CD4-positive, alpha-beta memory T cell (primary cell): ENCODE measurements at regions not wholly inside any gene's neighbourhood (a gene's known extent, or its start where the extent isn't known, plus 50 kb on each side); places are given as distances from the start of the nearest gene placed in this dataset.

Source experiments
- CTCF ChIA-PET: fragments of 350-600 bp; sonication (Branson Sonifier 250); formaldehyde crosslinking; loops from one replicate; lab custom pipeline; 2021; ENCODE audit warnings: inconsistent platforms; ENCODE audit not compliant: partially characterized antibody; lab: Charles Lee
- POLR2A ChIA-PET: fragments of 350-600 bp; sonication (Branson Sonifier 250); formaldehyde crosslinking; loops from one replicate; lab custom pipeline; 2021; ENCODE audit not compliant: partially characterized antibody; lab: Charles Lee
- DNase-seq, 5 donors: peaks; one replicate each; pipeline versions ENCODE4 v3.0.0 to v3.0.0-alpha.2; 2020 to 2022; ENCODE audit warnings: mixed read lengths in 1 of 5
- H3K27ac ChIP-seq: one replicate; pipeline ENCODE4 v1.7.0; 2013; ENCODE audit warnings: low read depth, low read length
- H3K27me3 ChIP-seq: 2 replicates; pipeline ENCODE4 v1.7.0; 2013; ENCODE audit warnings: mild to moderate bottlenecking, low read length, moderate library complexity; ENCODE audit not compliant: insufficient read depth
- H3K36me3 ChIP-seq: 2 replicates; pipeline ENCODE4 v1.7.0; 2013; ENCODE audit warnings: mild to moderate bottlenecking, low read length, moderate library complexity; ENCODE audit not compliant: insufficient read depth
- H3K4me1 ChIP-seq: 2 replicates; pipeline ENCODE4 v1.7.0; 2013; ENCODE audit warnings: mild to moderate bottlenecking, low read length, moderate library complexity; ENCODE audit not compliant: insufficient read depth
- H3K4me3 ChIP-seq, 2 donors: one replicate each; pipeline ENCODE4 v1.7.0; 2013; ENCODE audit warnings: low read length in 2 of 2, mild to moderate bottlenecking in 1 of 2
- H3K9me3 ChIP-seq, 2 donors: one replicate each; pipeline ENCODE4 v1.7.0; 2013; ENCODE audit warnings: low read length in 2 of 2, control low read depth in 1 of 2; ENCODE audit not compliant: control insufficient read depth in 1 of 2
- H3K27ac Mint-ChIP-seq, 7 donors: one replicate each; pipeline ENCODE4 v1.8.0; 2020 to 2021; ENCODE audit warnings: mixed read lengths in 7 of 7, mild to moderate bottlenecking in 6 of 7, inconsistent platforms in 3 of 7, moderate library complexity in 3 of 7
- H3K27me3 Mint-ChIP-seq, 2 donors: one replicate each; pipeline ENCODE4 v1.8.0; 2020 to 2021; ENCODE audit warnings: mixed read lengths in 2 of 2
- H3K36me3 Mint-ChIP-seq, 2 donors: one replicate each; pipeline ENCODE4 v1.8.0; 2020 to 2021; ENCODE audit warnings: mixed read lengths in 2 of 2, inconsistent platforms in 1 of 2, mild to moderate bottlenecking in 1 of 2
- H3K4me1 Mint-ChIP-seq, 4 donors: one replicate each; pipeline ENCODE4 v1.8.0; 2020 to 2021; ENCODE audit warnings: mixed read lengths in 4 of 4, mild to moderate bottlenecking in 1 of 4
- H3K4me3 Mint-ChIP-seq, 8 donors: one replicate each; pipeline ENCODE4 v1.8.0; 2020 to 2021; ENCODE audit warnings: mixed read lengths in 8 of 8, mild to moderate bottlenecking in 7 of 8, moderate library complexity in 6 of 8, inconsistent platforms in 3 of 8
- H3K9me3 Mint-ChIP-seq, 8 donors: one replicate each; pipeline ENCODE4 v1.8.0; 2020 to 2021; ENCODE audit warnings: mixed read lengths in 8 of 8, mild to moderate bottlenecking in 5 of 8, inconsistent platforms in 3 of 8, moderate library complexity in 1 of 8
- intact Hi-C: fragments of 100-400 bp; cut with micrococcal nuclease; formaldehyde crosslinking; loops from one replicate; pipeline ENCODE4 v1.15.1; 2023

DNA sequence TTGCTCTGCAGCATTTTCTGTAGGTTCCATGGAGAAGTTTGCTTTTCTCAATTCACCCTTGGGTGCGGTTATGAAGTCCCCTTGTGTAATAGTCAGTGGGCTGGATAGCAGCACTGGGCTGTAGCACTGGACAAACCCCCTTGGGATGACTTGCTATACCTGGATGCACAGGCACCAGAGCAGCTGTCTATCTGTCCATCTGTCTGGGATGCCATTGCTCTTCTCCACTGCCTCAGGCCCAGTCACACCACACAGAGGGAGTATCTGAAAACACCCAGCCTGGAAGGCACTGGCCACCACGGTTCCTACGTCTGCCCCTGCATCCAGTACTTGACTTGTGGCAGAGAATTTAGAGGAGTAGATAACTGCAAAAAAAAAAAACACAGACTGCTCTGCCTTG is 254.5 kb downstream of the TFCP2L1 start:
- no peak overlapping the region for H3K4me3 Mint-ChIP-seq
- Histone ChIP-seq H3K27ac (no peak overlapping the region), H3K9me3 (no peaks in the 10 kb centered on the region), H3K4me1 (no peaks in the 10 kb centered on the region), H3K27me3 (no peaks in the 10 kb centered on the region), H3K4me3 (no peak overlapping the region), H3K36me3 (no peaks in the 10 kb centered on the region)
- H3K9me3 Mint-ChIP-seq, result peaks cover 0 to 8% (median under 1%) of the 10 kb centered on the region in 8 donors
- DNase-seq, result no peak
- CTCF ChIA-PET, result interaction anchor here (0.9 kb wide), 1 partner anchor 47 kb away, joined by 3 read pairs; no protein-coding TSS in a partner anchor
- POLR2A ChIA-PET, result no interaction called here
- no peaks in the 10 kb centered on the region for H3K4me1 Mint-ChIP-seq
- H3K36me3 Mint-ChIP-seq, result no peaks in the 10 kb centered on the region
- H3K27ac Mint-ChIP-seq, result no peak overlapping the region
- peaks cover 2% of the 10 kb centered on the region in 2 donors for H3K27me3 Mint-ChIP-seq
- intact Hi-C loops, result no loop called here

DNA sequence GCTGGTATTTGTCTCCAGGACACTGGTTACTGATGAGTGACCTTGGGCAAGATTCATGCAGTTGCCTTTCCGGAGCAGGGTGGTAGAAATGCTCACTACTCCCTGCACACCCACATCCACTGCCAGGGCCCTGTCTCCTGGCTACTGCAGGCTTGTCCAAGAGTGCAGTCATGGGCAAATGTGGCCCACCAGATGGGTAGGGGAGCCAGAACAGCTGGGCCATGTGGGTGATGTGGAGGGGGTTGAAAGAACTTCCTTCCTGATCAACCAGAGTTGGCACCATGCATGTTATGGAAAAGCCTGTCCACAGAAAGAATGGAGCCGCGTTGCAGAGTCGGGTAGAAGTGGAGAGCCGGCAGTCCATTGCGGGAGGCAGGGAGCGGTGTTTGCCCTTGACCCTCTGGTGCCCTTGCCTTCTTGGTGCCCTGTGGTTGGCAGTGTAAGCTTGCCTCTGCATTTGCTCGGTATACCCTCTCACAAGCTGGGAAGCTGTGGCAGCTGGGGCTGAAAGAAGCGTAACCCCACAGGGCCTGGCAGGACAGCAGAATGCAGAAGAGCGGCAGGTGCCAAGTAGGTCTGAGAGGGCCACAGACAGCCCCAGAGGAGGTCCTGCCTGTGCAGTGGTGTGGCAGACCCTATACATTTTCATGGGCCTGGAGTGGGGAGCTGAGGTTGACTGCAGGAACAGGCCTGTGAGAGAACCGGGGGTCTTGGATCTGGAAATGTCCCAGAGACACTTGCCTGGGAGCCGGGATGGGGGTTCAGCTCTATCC is 253.2 kb downstream of the TFCP2L1 start:
- no peaks in the 10 kb centered on the region for H3K4me1 Mint-ChIP-seq
- Histone ChIP-seq H3K4me3 (no peak overlapping the region), H3K36me3 (no peaks in the 10 kb centered on the region), H3K27me3 (no peaks in the 10 kb centered on the region), H3K4me1 (no peaks in the 10 kb centered on the region), H3K27ac (no peak overlapping the region), H3K9me3 (no peaks in the 10 kb centered on the region)
- H3K27me3 Mint-ChIP-seq, result peaks cover 2% of the 10 kb centered on the region in 2 donors
- DNase-seq, result no peak
- intact Hi-C loops, result no loop called here
- no peak overlapping the region for H3K4me3 Mint-ChIP-seq
- no peaks in the 10 kb centered on the region for H3K36me3 Mint-ChIP-seq
- ChIA-PET CTCF (interaction anchor here (0.9 kb wide), 1 partner anchor 46 kb away, joined by 3 read pairs; no protein-coding TSS in a partner anchor), POLR2A (no interaction called here)
- H3K9me3 Mint-ChIP-seq, result peaks cover 0 to 4% (median 0%) of the 10 kb centered on the region in 8 donors
- H3K27ac Mint-ChIP-seq, result no peak overlapping the region

DNA sequence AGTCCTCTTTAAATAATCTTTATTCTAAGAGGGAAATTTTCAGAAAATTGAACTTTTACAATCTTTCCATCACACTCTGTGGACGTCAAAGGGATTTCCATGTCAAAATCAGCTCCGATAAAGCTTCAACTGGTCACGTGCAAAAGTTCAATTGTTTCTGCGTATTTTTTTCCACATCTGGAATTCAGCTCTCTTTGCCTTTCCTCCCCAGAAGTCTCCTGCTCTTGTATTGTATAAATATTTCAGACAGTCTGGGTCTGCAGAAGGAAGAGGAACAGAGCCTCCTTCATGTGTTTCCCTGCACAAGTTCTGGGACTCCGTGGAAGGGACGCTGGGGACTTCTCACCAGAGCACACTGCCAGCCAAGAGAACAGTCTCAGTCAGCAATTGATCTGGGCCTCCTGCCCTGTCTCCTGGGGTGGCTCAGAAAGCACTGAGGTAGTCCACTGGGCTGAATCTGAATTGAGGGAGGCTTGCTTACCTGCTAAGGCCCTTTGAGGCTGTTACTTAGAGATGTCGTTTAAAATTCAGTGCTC is 251.5 kb downstream of the TFCP2L1 start:
- H3K36me3 Mint-ChIP-seq, result no peaks in the 10 kb centered on the region
- peaks cover 0 to 8% of the 10 kb centered on the region in 2 donors for H3K27me3 Mint-ChIP-seq
- no peak overlapping the region for H3K4me3 ChIP-seq
- no peaks in the 10 kb centered on the region for H3K4me1 Mint-ChIP-seq
- no peak overlapping the region for H3K27ac Mint-ChIP-seq
- H3K27ac ChIP-seq, result no peak overlapping the region
- no peak overlapping the region for H3K4me3 Mint-ChIP-seq
- intact Hi-C loops, result no loop called here
- peaks cover 0 to 7% (median 0%) of the 10 kb centered on the region in 8 donors for H3K9me3 Mint-ChIP-seq
- ChIA-PET POLR2A (no interaction called here), CTCF (no interaction called here)
- no peaks in the 10 kb centered on the region for H3K36me3 ChIP-seq
- DNase-seq, result no peak
- H3K9me3 ChIP-seq, result no peaks in the 10 kb centered on the region
- no peaks in the 10 kb centered on the region for H3K4me1 ChIP-seq
- no peaks in the 10 kb centered on the region for H3K27me3 ChIP-seq

DNA sequence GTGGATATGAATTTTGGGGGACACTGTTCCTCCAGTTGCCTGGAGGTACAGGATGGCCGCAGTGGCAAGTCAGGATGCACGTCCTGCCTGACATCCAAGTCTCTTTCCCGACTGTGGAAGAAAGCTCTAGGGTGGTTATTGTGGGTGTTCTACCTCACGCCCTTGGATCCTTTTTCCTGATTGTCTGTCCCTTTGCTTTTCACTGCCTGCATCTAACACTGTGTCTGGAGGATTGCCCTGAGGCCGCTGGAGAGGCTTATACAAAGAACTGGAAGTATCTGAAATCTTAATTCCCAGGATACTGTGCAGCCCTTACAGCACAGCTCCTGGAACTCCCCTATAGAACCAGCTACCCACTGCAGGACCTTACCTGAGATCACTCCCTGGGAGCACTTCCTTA is 250.5 kb downstream of the TFCP2L1 start:
- ChIA-PET POLR2A (no interaction called here), CTCF (no interaction called here)
- H3K27ac ChIP-seq, result no peak overlapping the region
- no peak overlapping the region for H3K4me3 Mint-ChIP-seq
- H3K4me1 ChIP-seq, result no peaks in the 10 kb centered on the region
- no peaks in the 10 kb centered on the region for H3K9me3 ChIP-seq
- no peaks in the 10 kb centered on the region for H3K27me3 ChIP-seq
- no peak overlapping the region for H3K4me3 ChIP-seq
- peaks cover 0 to 7% (median 0%) of the 10 kb centered on the region in 8 donors for H3K9me3 Mint-ChIP-seq
- H3K36me3 Mint-ChIP-seq, result no peaks in the 10 kb centered on the region
- intact Hi-C loops, result no loop called here
- H3K27me3 Mint-ChIP-seq, result peaks cover 0 to 8% of the 10 kb centered on the region in 2 donors
- no peaks in the 10 kb centered on the region for H3K36me3 ChIP-seq
- DNase-seq, result no peak
- H3K4me1 Mint-ChIP-seq, result no peaks in the 10 kb centered on the region
- no peak overlapping the region for H3K27ac Mint-ChIP-seq

DNA sequence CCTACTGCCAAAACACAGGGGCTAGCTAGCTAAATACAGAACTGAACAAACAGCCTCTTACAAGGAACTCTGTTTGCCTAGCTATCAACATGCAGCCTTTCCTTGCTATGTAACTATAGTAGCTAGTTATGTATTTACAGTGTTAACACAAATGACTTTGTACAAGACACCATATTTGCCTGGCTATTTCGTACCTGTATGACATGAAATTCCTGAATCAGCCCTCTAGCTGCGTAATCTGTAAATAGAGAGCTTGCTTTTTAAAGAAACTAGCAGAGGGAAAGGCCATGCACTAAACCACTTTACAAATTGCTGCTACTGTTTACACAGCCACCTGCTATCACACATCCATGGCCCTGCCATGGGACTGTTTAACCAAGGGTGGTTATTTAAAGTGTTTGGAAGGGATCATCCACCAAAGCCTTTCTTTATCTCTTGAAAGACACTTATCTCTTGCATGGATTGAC is 248.7 kb downstream of the TFCP2L1 start:
- Mint-ChIP-seq H3K27me3 (peaks cover 0 to 8% of the 10 kb centered on the region in 2 donors), H3K4me1 (no peaks in the 10 kb centered on the region), H3K27ac (no peak overlapping the region), H3K9me3 (peaks cover 0 to 4% (median 0%) of the 10 kb centered on the region in 8 donors), H3K4me3 (no peak overlapping the region), H3K36me3 (no peaks in the 10 kb centered on the region)
- intact Hi-C loops, result no loop called here
- CTCF ChIA-PET, result no interaction called here
- Histone ChIP-seq H3K4me3 (no peak overlapping the region), H3K36me3 (no peaks in the 10 kb centered on the region), H3K27me3 (no peaks in the 10 kb centered on the region), H3K9me3 (no peaks in the 10 kb centered on the region), H3K4me1 (no peaks in the 10 kb centered on the region), H3K27ac (no peak overlapping the region)
- no peak for DNase-seq
- POLR2A ChIA-PET, result no interaction called here

DNA sequence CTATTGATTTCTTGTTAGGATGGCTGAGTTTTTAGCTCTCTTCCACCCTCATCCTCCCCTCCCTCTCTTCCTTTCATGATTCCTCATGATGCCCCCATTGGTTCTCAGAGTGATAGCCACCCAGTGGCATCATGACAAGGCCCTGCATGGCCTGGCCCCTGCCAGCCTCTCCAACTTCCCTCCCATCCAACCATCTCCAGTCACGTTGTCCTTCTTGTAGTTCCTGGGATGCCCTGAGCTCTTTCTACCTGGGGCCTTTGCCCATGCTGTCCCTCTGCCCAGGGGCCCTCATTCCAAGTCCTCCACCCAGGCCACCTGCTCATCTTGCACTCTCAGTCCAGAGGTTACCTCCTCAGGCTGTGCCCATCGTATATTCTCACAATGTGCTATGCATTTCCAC is 247.5 kb downstream of the TFCP2L1 start:
- Mint-ChIP-seq H3K36me3 (no peaks in the 10 kb centered on the region), H3K9me3 (peaks cover 0 to 3% (median 0%) of the 10 kb centered on the region in 8 donors), H3K27ac (no peak overlapping the region), H3K4me1 (no peaks in the 10 kb centered on the region), H3K4me3 (no peak overlapping the region), H3K27me3 (peaks cover 2 to 8% of the 10 kb centered on the region in 2 donors)
- H3K4me3 ChIP-seq, result no peak overlapping the region
- H3K9me3 ChIP-seq, result no peaks in the 10 kb centered on the region
- no peak overlapping the region for H3K27ac ChIP-seq
- intact Hi-C loops, result no loop called here
- no peaks in the 10 kb centered on the region for H3K4me1 ChIP-seq
- H3K27me3 ChIP-seq, result no peaks in the 10 kb centered on the region
- ChIA-PET CTCF (no interaction called here), POLR2A (no interaction called here)
- H3K36me3 ChIP-seq, result no peaks in the 10 kb centered on the region
- DNase-seq, result no peak

DNA sequence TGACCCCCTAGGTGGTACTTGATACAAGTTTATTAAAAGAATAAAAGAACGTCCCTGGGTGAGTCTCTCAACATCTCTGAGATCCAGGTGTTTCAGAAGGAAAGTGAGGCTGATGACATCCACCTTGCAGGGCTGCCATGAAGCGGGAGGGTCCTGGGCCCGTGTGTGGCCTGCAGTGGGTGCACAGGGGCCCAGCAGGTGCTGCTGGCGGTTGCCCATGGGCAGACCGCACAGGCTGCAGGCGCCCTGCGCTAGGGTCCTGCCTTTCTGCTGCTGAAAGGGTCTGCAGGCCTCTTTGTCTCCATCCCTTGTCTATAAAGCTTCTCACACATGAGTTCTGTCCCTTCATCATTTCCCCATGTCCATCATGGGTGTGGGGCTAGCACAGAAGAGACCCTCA is 247.0 kb downstream of the TFCP2L1 start:
- Mint-ChIP-seq H3K4me1 (no peaks in the 10 kb centered on the region), H3K4me3 (no peak overlapping the region), H3K36me3 (no peaks in the 10 kb centered on the region), H3K27me3 (peaks cover 2 to 8% of the 10 kb centered on the region in 2 donors), H3K27ac (no peak overlapping the region), H3K9me3 (peaks cover 0 to 3% (median 0%) of the 10 kb centered on the region in 8 donors)
- Histone ChIP-seq H3K27me3 (no peaks in the 10 kb centered on the region), H3K4me3 (no peak overlapping the region), H3K27ac (no peak overlapping the region), H3K36me3 (no peaks in the 10 kb centered on the region), H3K4me1 (no peaks in the 10 kb centered on the region), H3K9me3 (no peaks in the 10 kb centered on the region)
- intact Hi-C loops, result no loop called here
- ChIA-PET CTCF (no interaction called here), POLR2A (no interaction called here)
- no peak for DNase-seq
